Brain microvascular endothelial cell (primary cell): ENCODE measurements at regions not wholly inside any gene's neighbourhood (a gene's known extent, or its start where the extent isn't known, plus 50 kb on each side); places are given as distances from the start of the nearest gene placed in this dataset.

Experiments used
- DNase-seq: peaks from one replicate; pipeline ENCODE4 v3.0.0-alpha.2; 2020
- H3K27ac ChIP-seq: fragments of 250-450 bp; sonication (Bioruptor Pico); 2 replicates; pipeline ENCODE4 v1.5.1; 2020; ENCODE audit warnings: mild to moderate bottlenecking, moderate library complexity
- H3K27me3 ChIP-seq: fragments of 250-450 bp; sonication (Bioruptor Pico); replicated peaks from 2 replicates; pipeline ENCODE4 v1.5.1; 2020; ENCODE audit warnings: mild to moderate bottlenecking
- H3K36me3 ChIP-seq: fragments of 250-450 bp; sonication (Bioruptor Pico); replicated peaks from 2 replicates; pipeline ENCODE4 v1.5.1; 2020; ENCODE audit warnings: mild to moderate bottlenecking
- H3K4me3 ChIP-seq: 2 replicates; pipeline ENCODE4 v1.5.1; 2011; ENCODE audit warnings: low read depth, mild to moderate bottlenecking, control low read depth, low read length, moderate library complexity
- CTCF ChIP-seq: IDR thresholded peaks from 2 replicates; pipeline ENCODE4 v1.5.1; 2011; ENCODE audit warnings: low read depth, mild to moderate bottlenecking, moderate library complexity, low read length, control low read depth, inconsistent platforms; ENCODE audit errors: missing control alignments
- in situ Hi-C: cut with HindIII; loops from 2 replicates; pipeline ENCODE4 v1.10.0; 2017; ENCODE audit warnings: low sequenced_read_pairs, low pct_ligation_motif_present

DNA sequence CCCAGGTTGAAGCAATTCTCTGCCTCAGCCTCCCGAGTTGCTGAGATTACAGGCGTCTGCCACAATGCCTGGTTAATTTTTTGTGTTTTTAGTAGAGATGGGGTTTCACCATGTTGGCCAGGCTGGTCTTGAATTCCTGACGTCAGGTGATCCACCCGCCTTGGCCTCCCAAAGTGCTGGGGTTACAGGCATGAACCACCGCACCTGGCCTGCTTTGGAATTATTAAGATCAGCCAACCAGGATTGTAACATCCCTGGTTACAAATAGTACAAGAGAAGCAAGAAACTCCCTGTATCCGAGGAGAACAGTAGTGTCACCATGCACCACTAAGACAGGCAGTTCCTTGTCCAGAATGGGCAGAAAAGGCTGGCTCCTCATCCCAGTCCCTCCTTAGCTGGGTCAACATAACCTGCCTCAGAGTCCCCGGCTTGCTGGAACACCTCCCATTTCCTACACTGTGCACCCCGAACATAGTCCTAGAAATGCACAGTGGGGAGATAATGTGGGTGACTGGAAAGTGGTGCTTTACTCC lies 77.2 kb upstream of the INCENP start:
- Histone ChIP-seq H3K27me3 (no peaks in the 10 kb centered on the region), H3K4me3 (no peak overlapping the region), H3K27ac (no peak overlapping the region), H3K36me3 (no peaks in the 10 kb centered on the region)
- TF ChIP-seq CTCF: no peak
- in situ Hi-C loops: no loop called here
- no peak for DNase-seq

DNA sequence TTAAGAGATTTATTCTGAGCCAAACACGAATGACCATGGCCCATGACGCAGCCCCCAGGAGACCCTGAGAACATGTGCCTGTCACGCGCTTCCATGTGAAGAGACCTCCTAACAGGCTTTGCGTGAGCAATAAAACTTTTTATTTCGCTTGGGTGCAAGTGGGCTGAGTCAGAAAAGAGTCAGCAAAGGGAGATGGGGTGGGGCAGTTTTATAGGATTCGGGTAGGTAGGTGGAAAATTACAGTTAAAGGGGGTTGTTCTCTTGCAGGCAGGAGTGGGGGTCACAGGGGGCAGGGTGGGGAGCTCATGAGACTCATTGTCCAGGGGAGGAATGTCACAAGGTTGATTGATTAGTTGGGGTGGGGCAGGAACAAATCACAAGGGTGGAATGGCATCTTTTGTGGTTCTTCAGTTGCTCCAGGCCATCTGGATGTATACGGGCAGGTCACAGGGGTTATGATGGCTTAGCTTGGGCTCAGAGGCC lies 77.2 kb upstream of the FTH1 start:
- in situ Hi-C loops: no loop called here
- no peak overlapping the region for H3K27ac ChIP-seq
- DNase-seq: no peak
- H3K27me3 ChIP-seq: no peaks in the 10 kb centered on the region
- no peaks in the 10 kb centered on the region for H3K36me3 ChIP-seq
- H3K4me3 ChIP-seq: no peak overlapping the region
- no peak for TF ChIP-seq CTCF

DNA sequence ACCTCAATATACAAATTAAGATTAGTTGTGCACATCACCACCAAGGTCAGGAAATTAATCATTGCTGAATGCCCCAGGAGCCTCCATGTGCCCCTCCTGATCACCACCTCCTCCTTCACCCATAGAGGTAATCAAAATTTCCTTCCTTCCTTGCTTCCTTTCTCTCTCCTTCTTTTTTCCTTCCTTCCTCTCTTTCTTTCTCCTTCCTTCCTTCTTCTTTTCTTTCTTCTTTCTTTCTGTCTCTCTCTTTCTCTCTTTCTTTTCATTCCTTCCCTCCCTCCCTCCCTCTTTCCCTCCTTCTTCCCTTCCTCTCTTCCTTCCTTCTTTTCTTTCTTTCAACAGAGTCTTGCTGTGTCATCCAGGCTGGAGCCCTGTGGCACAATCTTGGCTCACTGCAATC lies 67.9 kb upstream of the FTH1 start:
- Histone ChIP-seq H3K27me3 (no peaks in the 10 kb centered on the region), H3K4me3 (no peak overlapping the region), H3K27ac (no peak overlapping the region), H3K36me3 (no peaks in the 10 kb centered on the region)
- in situ Hi-C loops: no loop called here
- no peak for DNase-seq
- no peak for TF ChIP-seq CTCF

- H3K27ac ChIP-seq: no peak overlapping the region
- no peaks in the 10 kb centered on the region for H3K27me3 ChIP-seq
- no peak for TF ChIP-seq CTCF
- H3K36me3 ChIP-seq: no peaks in the 10 kb centered on the region
- no peak for DNase-seq
- in situ Hi-C loops: no loop called here
- H3K4me3 ChIP-seq: no peak overlapping the region
These were observed 66.6 kb upstream of the FTH1 start for GRCh38 chr11:62034036-62034338.

- in situ Hi-C loops: no loop called here
- Histone ChIP-seq H3K36me3 (no peaks in the 10 kb centered on the region), H3K4me3 (no peak overlapping the region), H3K27ac (no peak overlapping the region), H3K27me3 (no peaks in the 10 kb centered on the region)
- no peak for TF ChIP-seq CTCF
- DNase-seq: no peak
These were observed 66.0 kb upstream of the FTH1 start for GRCh38 chr11:62033191-62034035.
